Spleen (tissue), 7 donors: ENCODE measurements at regions not wholly inside any gene's neighbourhood (a gene's known extent, or its start where the extent isn't known, plus 50 kb on each side); places are given as distances from the start of the nearest gene placed in this dataset.

Source experiments
- POLR2A ChIP-seq, 3 donors: fragments of 450-650 bp; IDR thresholded peaks; one replicate each; pipeline ENCODE4 v1.5.1; 2017; ENCODE audit warnings: antibody characterized with exemption in 3 of 3, mild to moderate bottlenecking in 1 of 3
- POLR2AphosphoS5 ChIP-seq, 3 donors: sonication (generic); formaldehyde crosslinking; IDR thresholded peaks; one replicate each; pipeline ENCODE4 v1.5.1; 2017; ENCODE audit warnings: antibody characterized with exemption in 3 of 3
- TF ChIP-seq, protein P1 (sequence below), 11 experiments: fragments of 200-600 bp in 7 of 11; fragments of 450-650 bp in 4 of 11; sonication (generic) in 4 of 11; IDR thresholded peaks in 8 of 11; conservative IDR thresholded peaks in 3 of 11; 1 replicate in 7 of 11; 2 replicates in 4 of 11; pipeline versions ENCODE4 v1.4.0 to v1.8.0; 2016 to 2021; ENCODE audit warnings: antibody characterized with exemption in 11 of 11, inconsistent platforms in 4 of 11, mild to moderate bottlenecking in 1 of 11
- donor health status: DM: no; HTN: no; CAD: no; lungs with moderate emphysema.
- donor health status: DM: no; HTN: no; CAD: no.
- donor health status: DM: no; HTN: no; CAD: no.

- TF ChIP-seq, protein P1, sequence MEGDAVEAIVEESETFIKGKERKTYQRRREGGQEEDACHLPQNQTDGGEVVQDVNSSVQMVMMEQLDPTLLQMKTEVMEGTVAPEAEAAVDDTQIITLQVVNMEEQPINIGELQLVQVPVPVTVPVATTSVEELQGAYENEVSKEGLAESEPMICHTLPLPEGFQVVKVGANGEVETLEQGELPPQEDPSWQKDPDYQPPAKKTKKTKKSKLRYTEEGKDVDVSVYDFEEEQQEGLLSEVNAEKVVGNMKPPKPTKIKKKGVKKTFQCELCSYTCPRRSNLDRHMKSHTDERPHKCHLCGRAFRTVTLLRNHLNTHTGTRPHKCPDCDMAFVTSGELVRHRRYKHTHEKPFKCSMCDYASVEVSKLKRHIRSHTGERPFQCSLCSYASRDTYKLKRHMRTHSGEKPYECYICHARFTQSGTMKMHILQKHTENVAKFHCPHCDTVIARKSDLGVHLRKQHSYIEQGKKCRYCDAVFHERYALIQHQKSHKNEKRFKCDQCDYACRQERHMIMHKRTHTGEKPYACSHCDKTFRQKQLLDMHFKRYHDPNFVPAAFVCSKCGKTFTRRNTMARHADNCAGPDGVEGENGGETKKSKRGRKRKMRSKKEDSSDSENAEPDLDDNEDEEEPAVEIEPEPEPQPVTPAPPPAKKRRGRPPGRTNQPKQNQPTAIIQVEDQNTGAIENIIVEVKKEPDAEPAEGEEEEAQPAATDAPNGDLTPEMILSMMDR (IDR thresholded peaks at IDR 0.05 in 8 of 11, conservative IDR thresholded peaks at IDR 0.05 in 3 of 11) = no peak
- TF ChIP-seq POLR2A (IDR thresholded peaks at IDR 0.05) (no peak), POLR2AphosphoS5 (IDR thresholded peaks at IDR 0.05) (no peak)
These were observed 293.7 kb upstream of the POM121L12 start for GRCh38 chr7:52741670-52742290.
